ENCODE measurements at regions not wholly inside any gene's neighbourhood (a gene's known extent, or its start where the extent isn't known, plus 50 kb on each side); places are given as distances from the start of the nearest gene placed in this dataset.

GRCh38 chr1:221053889-221054288 is 174.6 kb downstream of the HLX start:
- Mint-ChIP-seq H3K36me3 (peaks cover 0 to 7% of the 10 kb centered on the region in 2 donors), H3K4me3 (no peak overlapping the region), H3K9me3 (peaks cover 4 to 18% (median 8%) of the 10 kb centered on the region in 7 donors), H3K27ac (no peak overlapping the region), H3K27me3 (ENCODE audit: low read depth in 3 of 3) (peaks cover 0 to 8% (median 0%) of the 10 kb centered on the region in 3 donors), H3K4me1 (peaks cover 15% of the 10 kb centered on the region)
- intact Hi-C loops (cut with micrococcal nuclease): no loop called here
- H3K4me1 ChIP-seq (ENCODE audit: control insufficient read depth in 1 of 2, insufficient read depth in 2 of 2, low read length in 2 of 2): peaks cover 5 to 9% of the 10 kb centered on the region in 2 donors
- no peak overlapping the region for H3K27ac ChIP-seq (ENCODE audit: low read depth in 1 of 2, low read length in 2 of 2)
- DNase-seq: no peak
- H3K4me2 ChIP-seq (replicated peaks; ENCODE audit: extremely low read depth, low read length, poor library complexity, severe bottlenecking): no peak overlapping the region
- H4K20me1 ChIP-seq (ENCODE audit: insufficient read depth, low read length): no peaks in the 10 kb centered on the region
- H3K36me3 ChIP-seq (replicated peaks in 1 of 2; ENCODE audit: control insufficient read depth in 1 of 2, insufficient read depth in 2 of 2, low read length in 2 of 2): no peaks in the 10 kb centered on the region
- no peaks in the 10 kb centered on the region for H3K79me2 ChIP-seq (ENCODE audit: insufficient read depth, low read length)
- no peaks in the 10 kb centered on the region for H3K27me3 ChIP-seq (ENCODE audit: control insufficient read depth in 2 of 2, insufficient read depth in 2 of 2, low read length in 2 of 2)
- H2AFZ ChIP-seq (ENCODE audit: insufficient read depth, low read depth, low read length, poor library complexity, severe bottlenecking): no peak overlapping the region
- no peak for TF ChIP-seq CTCF (IDR thresholded peaks at IDR 0.05)
- WGBS (ENCODE audit: insufficient coverage): 100% methylated on average over 2 of the region's 4 CpGs
- no peaks in the 10 kb centered on the region for H3K9me3 ChIP-seq (replicated peaks in 1 of 2; ENCODE audit: control insufficient read depth in 1 of 2, insufficient read depth in 1 of 2, low read length in 2 of 2)
- no peak overlapping the region for H3K4me3 ChIP-seq (replicated peaks in 1 of 3; ENCODE audit: low read depth in 2 of 3, low read length in 3 of 3)
- no peak overlapping the region for H3K9ac ChIP-seq (ENCODE audit: insufficient read depth, low read length, poor library complexity, severe bottlenecking)

- Histone ChIP-seq H2AFZ (ENCODE audit: insufficient read depth, low read depth, low read length, poor library complexity, severe bottlenecking) (no peak overlapping the region), H3K9me3 (replicated peaks in 1 of 2; ENCODE audit: control insufficient read depth in 1 of 2, insufficient read depth in 1 of 2, low read length in 2 of 2) (peaks cover 7 to 16% of the 10 kb centered on the region in 2 donors), H3K36me3 (replicated peaks in 1 of 2; ENCODE audit: control insufficient read depth in 1 of 2, insufficient read depth in 2 of 2, low read length in 2 of 2) (no peaks in the 10 kb centered on the region), H3K4me2 (replicated peaks; ENCODE audit: extremely low read depth, low read length, poor library complexity, severe bottlenecking) (no peak overlapping the region), H3K4me3 (replicated peaks in 1 of 3; ENCODE audit: low read depth in 2 of 3, low read length in 3 of 3) (no peak overlapping the region), H3K79me2 (ENCODE audit: insufficient read depth, low read length) (no peaks in the 10 kb centered on the region), H3K9ac (ENCODE audit: insufficient read depth, low read length, poor library complexity, severe bottlenecking) (no peak overlapping the region), H3K27ac (ENCODE audit: low read depth in 1 of 2, low read length in 2 of 2) (no peak overlapping the region), H3K27me3 (ENCODE audit: control insufficient read depth in 2 of 2, insufficient read depth in 2 of 2, low read length in 2 of 2) (no peaks in the 10 kb centered on the region), H4K20me1 (ENCODE audit: insufficient read depth, low read length) (no peaks in the 10 kb centered on the region), H3K4me1 (ENCODE audit: control insufficient read depth in 1 of 2, insufficient read depth in 2 of 2, low read length in 2 of 2) (peaks cover 0 to 5% of the 10 kb centered on the region in 2 donors)
- TF ChIP-seq CTCF (IDR thresholded peaks at IDR 0.05): no peak
- Mint-ChIP-seq H3K9me3 (peaks cover 8 to 18% (median 14%) of the 10 kb centered on the region in 7 donors), H3K4me3 (no peak overlapping the region), H3K27ac (no peak overlapping the region), H3K27me3 (ENCODE audit: low read depth in 3 of 3) (peaks cover 0 to 6% (median 0%) of the 10 kb centered on the region in 3 donors), H3K36me3 (peaks cover 3 to 6% of the 10 kb centered on the region in 2 donors), H3K4me1 (peaks cover 4% of the 10 kb centered on the region)
- intact Hi-C loops (cut with micrococcal nuclease): no loop called here
- no peak for DNase-seq
- no CpG with 5 or more reads among the region's 1 CpG for WGBS (ENCODE audit: insufficient coverage)
Observed at GRCh38 chr1:221059506-221059905, 180.3 kb downstream of the HLX start.

All from CD14-positive monocyte (primary cell).